AG04449 (cell line): ENCODE measurements at regions not wholly inside any gene's neighbourhood (a gene's known extent, or its start where the extent isn't known, plus 50 kb on each side); places are given as distances from the start of the nearest gene placed in this dataset.

Experiments
- CTCF ChIA-PET: fragments of 350-600 bp; formaldehyde crosslinking; extraction: SDS; loops from one replicate; lab custom pipeline; 2021; ENCODE audit warnings: antibody characterized with exemption; lab: Yijun Ruan, JAX
- POLR2A ChIA-PET: fragments of 400-600, 350-600 bp; formaldehyde crosslinking; extraction: SDS; loops from one replicate; lab custom pipeline; 2020; ENCODE audit warnings: antibody characterized with exemption, inconsistent platforms; lab: Yijun Ruan, JAX
- DNase-seq: peaks from one replicate; pipeline ENCODE4 v3.0.0-alpha.2; 2010; ENCODE audit warnings: low read depth, low spot score
- H3K4me3 ChIP-seq: 2 replicates; pipeline ENCODE4 v1.5.1; 2011; ENCODE audit warnings: low read depth, mild to moderate bottlenecking, control low read depth, low read length
- TF ChIP-seq, protein P1 (sequence below): IDR thresholded peaks from one replicate; pipeline ENCODE4 v1.5.1; 2011; ENCODE audit warnings: mild to moderate bottlenecking, moderate library complexity, low read length, control low read depth, inconsistent platforms; ENCODE audit not compliant: insufficient read depth; ENCODE audit errors: missing control alignments

- POLR2A ChIA-PET, result no interaction called here
- no peak overlapping the region for H3K4me3 ChIP-seq
- CTCF ChIA-PET, result no interaction called here
- TF ChIP-seq, protein P1, sequence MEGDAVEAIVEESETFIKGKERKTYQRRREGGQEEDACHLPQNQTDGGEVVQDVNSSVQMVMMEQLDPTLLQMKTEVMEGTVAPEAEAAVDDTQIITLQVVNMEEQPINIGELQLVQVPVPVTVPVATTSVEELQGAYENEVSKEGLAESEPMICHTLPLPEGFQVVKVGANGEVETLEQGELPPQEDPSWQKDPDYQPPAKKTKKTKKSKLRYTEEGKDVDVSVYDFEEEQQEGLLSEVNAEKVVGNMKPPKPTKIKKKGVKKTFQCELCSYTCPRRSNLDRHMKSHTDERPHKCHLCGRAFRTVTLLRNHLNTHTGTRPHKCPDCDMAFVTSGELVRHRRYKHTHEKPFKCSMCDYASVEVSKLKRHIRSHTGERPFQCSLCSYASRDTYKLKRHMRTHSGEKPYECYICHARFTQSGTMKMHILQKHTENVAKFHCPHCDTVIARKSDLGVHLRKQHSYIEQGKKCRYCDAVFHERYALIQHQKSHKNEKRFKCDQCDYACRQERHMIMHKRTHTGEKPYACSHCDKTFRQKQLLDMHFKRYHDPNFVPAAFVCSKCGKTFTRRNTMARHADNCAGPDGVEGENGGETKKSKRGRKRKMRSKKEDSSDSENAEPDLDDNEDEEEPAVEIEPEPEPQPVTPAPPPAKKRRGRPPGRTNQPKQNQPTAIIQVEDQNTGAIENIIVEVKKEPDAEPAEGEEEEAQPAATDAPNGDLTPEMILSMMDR, result no peak
- no peak for DNase-seq
These were observed 66.7 kb upstream of the STT3B start for GRCh38 chr3:31465999-31466398.

GRCh38 chr3:31466866-31467265, 65.9 kb upstream of the STT3B start:
- TF ChIP-seq, protein P1, result no peak
- POLR2A ChIA-PET, result no interaction called here
- H3K4me3 ChIP-seq, result no peak overlapping the region
- CTCF ChIA-PET, result no interaction called here
- DNase-seq, result no peak

- no peak overlapping the region for H3K4me3 ChIP-seq
- TF ChIP-seq, protein P1, result no peak
- ChIA-PET CTCF (interaction anchor here (0.9 kb wide), 1 partner anchor 244 kb away, joined by 3 read pairs; no protein-coding TSS in a partner anchor), POLR2A (no interaction called here)
- no peak for DNase-seq
These were observed 64.3 kb upstream of the STT3B start for GRCh38 chr3:31468433-31468832.

- H3K4me3 ChIP-seq, result no peak overlapping the region
- CTCF ChIA-PET, result no interaction called here
- no peak for DNase-seq
- TF ChIP-seq, protein P1, result no peak
- POLR2A ChIA-PET, result no interaction called here
These were observed 63.3 kb upstream of the STT3B start for GRCh38 chr3:31469385-31469784.

DNA sequence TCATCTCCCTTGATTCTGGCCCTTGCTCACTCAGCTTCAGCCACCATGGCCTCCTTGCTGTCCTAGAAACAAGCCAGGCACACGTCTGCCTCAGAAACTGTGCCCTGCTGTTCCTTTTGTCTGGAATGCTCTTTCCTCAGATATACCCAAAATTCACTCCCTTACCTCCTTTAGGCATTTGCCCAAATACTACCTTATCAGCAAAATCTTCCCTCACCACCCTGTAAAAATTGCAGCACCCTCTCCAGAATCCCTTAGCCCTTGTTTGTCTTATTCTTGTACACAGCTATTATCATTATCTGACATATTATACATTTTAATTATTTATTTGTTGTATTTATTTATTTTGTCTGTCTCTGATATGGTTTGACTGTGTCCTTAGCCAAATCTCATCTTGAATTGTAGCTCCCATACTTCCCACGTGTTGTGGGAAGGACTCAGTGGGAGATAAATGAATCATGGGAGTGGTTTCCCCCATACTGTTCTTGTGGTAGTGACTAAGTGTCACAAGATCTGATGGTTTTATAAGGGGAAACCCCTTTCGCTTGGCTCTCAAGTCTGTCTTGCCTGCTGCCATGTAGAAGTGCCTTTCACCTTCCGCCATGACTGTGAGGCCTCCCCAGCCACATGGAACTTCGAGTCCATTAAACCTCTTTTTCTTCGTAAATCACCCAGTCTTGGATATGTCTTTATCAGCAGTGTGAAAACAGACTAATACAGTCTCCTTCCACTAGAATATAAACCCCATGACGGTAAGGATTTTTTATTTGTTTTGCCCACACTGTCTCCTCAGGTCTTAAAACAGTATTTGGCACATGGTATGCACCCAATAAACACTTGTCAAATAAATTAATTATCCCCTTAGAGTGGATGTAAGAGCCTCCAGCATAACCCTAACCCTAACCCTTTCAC, 60.0 kb upstream of the STT3B start:
- no peak for DNase-seq
- POLR2A ChIA-PET, result no interaction called here
- CTCF ChIA-PET, result no interaction called here
- no peak overlapping the region for H3K4me3 ChIP-seq
- TF ChIP-seq, protein P1, result no peak

DNA sequence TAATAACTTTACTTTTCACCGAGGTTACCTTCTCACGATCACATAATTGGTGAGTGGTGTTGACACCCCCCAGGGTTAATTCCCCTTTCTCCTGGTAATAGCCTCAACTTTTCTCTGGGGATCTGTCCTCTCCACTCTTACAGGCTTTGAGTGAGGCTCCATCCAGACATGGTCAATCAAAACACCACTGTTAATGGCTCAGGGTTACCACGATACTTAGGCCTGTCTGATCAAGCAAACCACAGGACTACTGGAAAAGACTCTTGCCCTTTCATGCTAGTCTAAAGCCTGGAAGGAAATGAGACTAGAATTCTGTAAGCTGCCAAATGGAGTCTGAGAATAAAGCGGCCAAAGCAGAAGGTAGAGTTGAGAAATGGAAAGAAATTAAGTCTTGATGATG, 56.5 kb upstream of the STT3B start:
- ChIA-PET CTCF (no interaction called here), POLR2A (no interaction called here)
- H3K4me3 ChIP-seq, result no peak overlapping the region
- no peak for DNase-seq
- TF ChIP-seq, protein P1, result no peak
